PC-9 (cell line): ENCODE measurements at regions not wholly inside any gene's neighbourhood (a gene's known extent, or its start where the extent isn't known, plus 50 kb on each side); places are given as distances from the start of the nearest gene placed in this dataset.

ENCODE experiments used
- EZH2 ChIP-seq: fragments of 200-600 bp; sonication (generic); IDR thresholded peaks from 2 replicates; pipeline ENCODE4 v1.8.0; 2017; ENCODE audit warnings: antibody characterized with exemption, low read depth
- TF ChIP-seq, protein P1 (sequence below): fragments of 200-600 bp; sonication (generic); conservative IDR thresholded peaks from 2 replicates; pipeline ENCODE4 v1.6.1; 2017; ENCODE audit warnings: mixed run types, antibody characterized with exemption, mild to moderate bottlenecking, moderate library complexity

DNA sequence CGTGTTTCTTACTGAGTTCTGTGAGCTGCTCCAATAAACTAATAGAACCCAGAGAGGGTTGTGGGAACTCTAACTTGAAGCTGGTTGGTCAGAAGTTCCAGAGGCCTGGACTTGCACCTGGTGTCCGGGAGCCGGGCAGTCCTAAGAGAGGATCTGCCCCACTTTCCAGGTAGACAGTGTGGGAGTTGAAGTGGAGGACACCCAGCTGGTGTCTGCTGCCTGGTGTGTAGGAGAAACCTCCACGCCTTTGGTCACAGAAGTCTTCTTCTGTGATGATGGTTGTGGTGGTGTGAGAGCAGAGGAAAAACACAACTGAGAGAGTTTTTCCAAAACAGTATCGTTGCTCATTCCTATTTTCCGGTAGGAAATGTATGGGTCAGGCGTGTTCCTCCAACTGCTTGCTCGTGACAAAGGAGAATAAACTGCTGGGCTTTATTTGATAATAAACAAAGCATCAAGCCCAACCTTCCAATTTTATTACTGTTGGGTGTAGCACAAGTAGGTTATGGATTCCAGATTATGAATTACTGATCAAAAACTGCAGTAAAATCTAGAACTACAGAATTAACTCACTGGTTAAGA lies 137.0 kb downstream of the KLF13 start:
- no peak for TF ChIP-seq EZH2
- TF ChIP-seq, protein P1, sequence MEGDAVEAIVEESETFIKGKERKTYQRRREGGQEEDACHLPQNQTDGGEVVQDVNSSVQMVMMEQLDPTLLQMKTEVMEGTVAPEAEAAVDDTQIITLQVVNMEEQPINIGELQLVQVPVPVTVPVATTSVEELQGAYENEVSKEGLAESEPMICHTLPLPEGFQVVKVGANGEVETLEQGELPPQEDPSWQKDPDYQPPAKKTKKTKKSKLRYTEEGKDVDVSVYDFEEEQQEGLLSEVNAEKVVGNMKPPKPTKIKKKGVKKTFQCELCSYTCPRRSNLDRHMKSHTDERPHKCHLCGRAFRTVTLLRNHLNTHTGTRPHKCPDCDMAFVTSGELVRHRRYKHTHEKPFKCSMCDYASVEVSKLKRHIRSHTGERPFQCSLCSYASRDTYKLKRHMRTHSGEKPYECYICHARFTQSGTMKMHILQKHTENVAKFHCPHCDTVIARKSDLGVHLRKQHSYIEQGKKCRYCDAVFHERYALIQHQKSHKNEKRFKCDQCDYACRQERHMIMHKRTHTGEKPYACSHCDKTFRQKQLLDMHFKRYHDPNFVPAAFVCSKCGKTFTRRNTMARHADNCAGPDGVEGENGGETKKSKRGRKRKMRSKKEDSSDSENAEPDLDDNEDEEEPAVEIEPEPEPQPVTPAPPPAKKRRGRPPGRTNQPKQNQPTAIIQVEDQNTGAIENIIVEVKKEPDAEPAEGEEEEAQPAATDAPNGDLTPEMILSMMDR: no peak
